HG02678 (cell line): ENCODE measurements at regions not wholly inside any gene's neighbourhood (a gene's known extent, or its start where the extent isn't known, plus 50 kb on each side); places are given as distances from the start of the nearest gene placed in this dataset.

Experiments used
- ATAC-seq: cut with Tn5 transposase; IDR thresholded peaks from one replicate; pipeline ENCODE4 v1.9.1; 2021; ENCODE audit warnings: mild to moderate bottlenecking, moderate library complexity; ENCODE audit not compliant: unreplicated experiment

DNA sequence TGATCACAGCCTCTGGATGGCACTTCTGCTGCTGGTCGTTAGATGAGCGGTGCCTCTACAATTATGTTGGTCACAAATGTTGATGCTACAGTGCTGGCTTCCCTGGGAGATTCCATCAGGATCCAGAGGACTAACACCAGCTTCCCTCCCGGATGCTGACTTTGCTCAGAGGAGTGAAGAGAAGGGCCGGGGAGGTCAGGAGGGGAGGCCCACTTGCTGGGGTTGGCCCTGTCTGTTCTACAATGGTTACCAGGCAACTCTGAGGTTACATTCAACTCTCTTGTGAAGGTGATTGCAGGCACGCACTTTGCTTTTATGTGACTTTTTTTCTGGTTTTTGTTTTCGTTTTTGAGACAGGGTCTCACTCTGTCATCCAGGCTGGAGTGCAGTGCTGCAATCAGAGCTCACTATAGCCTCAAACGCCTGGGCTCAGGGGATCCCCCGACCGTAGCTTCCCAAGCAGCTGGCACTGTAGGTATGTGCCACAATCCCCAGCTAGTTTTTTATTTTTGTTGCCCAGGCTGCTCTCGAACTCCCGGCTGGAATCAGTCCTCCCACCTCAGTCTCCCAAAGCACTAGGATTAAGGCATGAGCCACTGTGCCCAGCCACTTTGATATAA lies 112.5 kb downstream of the ADSS2 start:
- no peak for ATAC-seq

DNA sequence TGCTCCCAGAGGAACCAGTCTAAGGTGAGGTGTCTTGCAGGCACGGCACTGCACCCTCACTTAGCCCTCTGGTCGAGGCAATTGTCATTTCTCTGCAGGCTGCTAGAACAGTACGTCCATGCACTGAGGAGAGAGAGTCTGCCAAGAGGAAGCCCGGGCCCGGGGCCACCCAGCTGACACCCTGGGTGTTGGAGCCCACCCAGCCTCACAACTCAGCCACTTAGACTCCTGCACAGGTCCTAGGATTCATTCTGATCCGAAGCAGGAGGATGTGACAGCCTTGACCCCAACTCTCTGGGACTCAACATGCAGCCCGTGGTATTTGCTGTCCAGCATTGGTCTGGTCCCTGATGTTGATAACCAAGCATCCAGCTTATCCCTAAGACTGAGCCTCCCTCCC lies 111.9 kb downstream of the ADSS2 start:
- no peak for ATAC-seq

DNA sequence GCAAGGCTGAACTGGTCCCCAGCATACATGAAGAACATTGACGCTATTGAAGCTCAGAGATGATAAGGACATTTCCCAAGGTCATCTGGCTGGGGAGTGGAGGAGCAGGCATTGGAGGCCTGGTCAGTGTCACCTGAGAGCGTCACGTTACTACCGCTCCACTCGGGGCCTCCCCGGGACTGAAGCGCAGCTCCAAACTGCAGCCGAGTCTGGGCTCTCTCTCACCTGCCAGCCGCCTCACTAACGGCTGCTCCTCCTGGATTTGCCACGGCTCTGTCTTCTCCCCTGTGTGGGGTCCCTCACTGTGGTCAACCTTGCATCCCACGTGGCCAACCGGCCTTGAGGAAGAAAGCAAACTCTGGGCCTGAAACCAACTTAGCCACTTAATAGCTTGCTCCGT lies 111.3 kb downstream of the ADSS2 start:
- ATAC-seq: no peak

DNA sequence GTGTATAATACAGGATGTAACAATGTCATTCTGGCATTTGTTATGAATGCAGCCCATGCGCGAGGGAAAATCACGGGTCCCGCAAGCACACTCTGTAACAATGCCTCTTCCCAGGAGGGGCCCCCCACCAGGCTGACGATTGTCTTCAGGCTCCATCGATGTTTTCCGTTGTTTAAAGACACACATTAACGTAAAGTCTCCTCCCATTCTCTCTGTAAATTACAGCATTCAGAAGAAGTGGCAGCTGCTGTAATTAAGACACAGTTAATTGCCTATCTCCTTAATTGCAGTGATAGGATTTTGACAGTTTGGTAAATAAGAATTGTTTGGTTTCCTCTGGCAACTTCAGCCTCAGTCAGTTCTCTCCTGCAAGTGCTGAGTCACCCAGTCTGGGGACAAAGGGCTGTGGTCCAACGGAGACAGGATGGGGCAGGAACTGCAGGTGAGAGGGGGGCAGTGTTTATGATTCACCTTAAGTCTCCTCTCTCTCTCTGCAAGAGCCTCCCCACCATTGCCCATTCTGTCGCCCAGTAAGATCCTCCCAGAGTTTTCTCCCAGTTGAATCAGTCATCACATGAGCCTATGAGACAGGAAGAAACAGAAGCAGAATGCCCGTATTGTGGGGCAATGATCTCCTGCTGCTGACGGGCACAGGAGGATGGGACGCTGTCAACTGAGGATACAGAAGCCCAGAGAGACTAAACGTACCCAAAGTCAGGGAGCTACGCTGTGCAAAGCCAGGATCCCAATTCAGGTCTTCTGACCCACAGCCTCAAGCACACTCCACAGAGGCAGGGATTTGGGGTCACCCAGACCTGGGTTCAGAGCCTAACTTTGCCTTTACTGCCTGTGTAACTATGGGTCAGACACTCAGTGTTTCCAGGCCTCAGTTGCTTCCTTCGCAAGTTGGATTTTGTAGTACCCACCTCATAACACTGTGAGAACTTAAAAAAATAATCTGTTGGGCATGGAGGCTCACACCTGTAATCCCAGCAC lies 110.0 kb downstream of the ADSS2 start:
- peak; percentile 54 for ATAC-seq

DNA sequence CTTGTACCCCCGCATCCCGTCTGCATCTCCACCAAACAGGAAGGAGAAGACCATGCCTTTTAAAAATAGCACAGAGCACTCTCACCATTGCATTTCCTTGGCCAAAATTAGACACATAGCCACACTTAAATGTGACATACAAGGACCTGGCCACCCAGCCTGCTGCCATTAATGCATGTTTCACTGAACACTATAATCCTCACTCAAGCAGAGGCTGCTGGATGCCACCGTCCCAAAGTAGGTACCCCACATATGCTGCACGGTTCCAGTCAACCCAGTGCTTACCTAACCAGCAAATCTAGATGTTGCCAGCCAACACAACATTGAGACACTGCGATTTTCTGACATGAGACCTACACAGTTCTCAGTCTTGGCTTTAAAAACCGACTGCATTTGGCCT lies 107.7 kb downstream of the ADSS2 start:
- ATAC-seq: no peak

DNA sequence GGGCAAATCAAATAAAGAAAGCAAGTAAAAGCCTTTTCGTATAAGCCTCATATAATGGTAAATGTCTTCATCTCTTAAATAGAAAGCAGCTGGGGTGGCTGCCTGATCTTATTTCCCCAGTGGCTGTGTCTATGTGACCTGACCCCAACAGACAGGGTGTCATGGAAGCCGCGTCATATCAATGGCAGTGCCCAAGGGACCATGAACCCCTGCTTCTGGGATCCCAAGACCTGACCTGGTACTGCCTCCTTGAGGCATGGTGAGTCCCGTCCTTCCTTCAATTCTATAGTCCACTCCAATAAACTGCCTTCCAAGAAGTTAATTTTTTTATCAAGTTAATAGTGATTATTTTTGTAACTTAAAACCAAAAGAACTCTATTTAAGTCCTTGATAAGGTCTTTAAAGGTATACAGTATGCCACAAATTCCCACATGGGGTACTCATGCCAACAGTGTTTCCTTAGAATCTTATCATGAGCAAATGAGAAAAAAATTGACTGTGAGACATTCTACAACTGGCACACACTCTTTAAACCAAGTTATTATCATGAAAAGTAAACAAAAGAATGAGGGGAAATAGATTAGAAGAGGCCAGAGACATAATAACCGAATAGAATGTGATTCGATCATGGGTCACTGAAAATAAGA lies 104.6 kb downstream of the ADSS2 start:
- ATAC-seq: no peak

DNA sequence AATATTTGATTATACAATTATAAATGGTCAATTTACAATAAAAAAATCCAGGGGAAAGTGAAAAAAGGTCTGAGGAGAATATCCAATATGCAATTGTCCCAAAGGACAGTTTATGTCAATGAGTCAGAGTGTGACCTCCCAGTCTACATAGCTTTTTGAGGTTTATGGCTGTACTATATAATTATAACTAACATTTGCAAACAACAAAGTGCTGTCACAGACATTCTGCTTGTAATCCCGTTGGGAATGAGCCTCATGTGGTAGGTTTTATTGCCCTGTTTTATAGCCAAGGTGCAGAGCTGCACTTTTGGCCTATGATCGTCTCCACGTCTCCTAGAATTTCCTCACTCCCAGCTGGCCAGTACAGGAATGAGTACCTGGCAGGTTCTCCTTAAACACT lies 103.8 kb downstream of the ADSS2 start:
- ATAC-seq: no peak

DNA sequence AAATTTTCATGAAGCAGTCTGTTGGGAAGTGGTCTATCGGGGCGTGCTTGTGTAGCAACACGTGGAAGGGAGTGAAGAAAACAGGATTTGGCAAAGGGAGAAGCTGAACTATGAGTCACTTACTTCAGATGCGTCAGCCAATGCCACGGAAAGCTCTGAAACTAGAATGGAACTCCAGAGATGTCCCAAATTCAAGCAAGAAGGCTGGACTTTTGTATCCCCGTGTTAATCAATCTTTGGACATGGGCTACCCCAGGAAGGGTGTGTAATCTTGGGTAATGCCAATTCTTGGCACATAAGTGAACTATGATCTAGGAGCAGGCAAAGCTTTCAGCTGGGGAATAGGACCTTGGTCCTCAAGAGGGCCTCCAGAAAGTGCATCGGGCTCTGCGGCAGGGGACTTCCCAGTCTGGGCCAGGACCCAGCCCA lies 102.6 kb downstream of the ADSS2 start:
- ATAC-seq: no peak

DNA sequence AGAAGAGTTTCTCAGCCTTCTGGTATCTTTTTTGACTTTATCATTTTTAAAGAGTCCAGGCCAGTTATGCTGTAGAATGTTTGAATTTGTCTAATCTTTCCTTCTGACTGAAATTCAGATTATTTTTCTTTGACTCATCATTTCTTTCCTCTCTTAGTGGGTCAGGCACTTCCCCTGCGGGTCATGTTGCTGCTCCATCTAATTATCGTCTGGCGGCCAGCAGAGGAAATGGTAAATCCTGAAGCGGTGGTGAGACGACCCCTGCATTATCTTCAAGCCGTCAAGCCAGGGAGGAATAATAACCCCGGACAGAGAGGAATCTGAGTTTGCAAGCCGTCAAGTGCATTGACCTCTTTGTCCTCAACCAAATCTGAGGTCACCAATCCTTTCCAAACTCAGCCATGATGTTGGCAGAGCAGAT lies 102.1 kb downstream of the ADSS2 start:
- ATAC-seq: no peak

DNA sequence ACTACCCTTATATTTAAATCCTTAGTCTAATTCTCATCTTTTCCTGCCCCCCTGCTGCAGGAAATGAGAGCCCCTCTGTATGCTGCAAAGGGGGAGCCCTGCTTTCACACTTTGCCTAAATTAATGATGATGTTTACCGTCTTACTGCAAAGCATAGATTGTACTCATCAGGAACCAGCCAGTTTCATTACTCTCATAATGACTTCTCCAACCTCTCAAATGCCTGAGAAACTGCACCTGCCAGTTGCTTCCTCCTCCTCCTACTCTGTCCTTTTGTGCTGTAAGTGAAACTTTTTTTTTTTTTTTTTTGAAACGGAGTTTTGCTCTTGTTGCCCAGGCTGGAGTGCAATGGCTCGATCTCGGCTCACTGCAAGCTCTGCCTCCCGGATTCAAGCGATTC lies 101.7 kb downstream of the ADSS2 start:
- ATAC-seq: peak; percentile 78

DNA sequence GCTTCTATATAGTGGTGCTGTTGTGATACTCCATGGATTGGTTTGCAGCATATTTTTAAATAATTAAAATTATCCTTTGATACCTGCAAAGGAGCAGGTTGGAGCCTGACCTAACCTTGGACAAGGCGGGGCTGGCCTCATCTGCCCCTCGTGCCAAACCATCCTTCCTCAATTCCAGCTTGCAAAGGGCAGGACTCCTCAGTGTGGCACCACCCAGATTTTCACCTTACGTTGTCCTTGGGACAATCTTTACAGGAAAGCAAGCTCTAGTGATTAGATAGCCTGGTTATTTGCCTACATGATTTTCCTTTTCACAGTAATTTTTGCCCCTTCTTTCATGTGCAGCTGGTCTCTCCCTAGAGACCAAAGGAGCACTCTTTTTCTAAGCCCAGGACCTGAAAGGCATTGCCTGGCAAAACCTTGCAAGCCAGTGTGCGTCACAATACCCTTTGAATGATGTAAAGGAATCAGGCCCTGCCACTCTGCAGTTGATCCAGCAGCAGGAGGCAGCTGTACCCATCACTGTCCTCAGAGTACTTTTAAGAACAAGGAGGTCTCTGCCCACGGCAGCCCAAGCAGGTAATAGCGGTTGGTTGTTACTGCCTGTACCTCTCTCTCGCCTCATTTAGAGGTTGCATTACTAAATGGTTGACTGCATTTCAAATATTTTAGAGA lies 99.4 kb downstream of the ADSS2 start:
- ATAC-seq: no peak

DNA sequence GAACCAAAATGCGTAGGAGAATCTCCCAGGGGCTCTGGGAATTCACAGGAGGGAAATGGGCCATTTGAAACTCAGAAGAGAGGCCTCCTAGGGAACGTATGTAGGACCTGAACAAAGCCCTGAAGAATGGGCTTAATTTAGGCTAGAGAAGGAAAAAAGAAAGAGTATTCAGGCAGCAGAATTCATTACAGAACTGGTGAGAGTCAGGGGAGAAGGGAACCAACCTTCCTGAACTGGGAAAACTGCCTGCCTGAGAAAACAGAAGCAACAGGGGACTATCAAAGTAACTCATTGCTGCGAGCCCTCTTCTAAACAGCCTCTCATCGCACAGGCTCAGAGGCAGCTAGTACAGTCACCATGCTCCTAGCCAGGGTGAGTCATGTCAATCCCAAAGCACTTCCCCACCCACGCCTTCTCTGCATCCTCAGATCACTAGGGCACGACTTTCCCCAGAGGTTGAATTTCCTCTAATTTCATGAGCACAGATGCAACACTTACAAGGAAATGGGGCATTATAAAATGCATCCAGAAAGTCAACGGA lies 98.1 kb downstream of the ADSS2 start:
- ATAC-seq: peak; percentile 50

DNA sequence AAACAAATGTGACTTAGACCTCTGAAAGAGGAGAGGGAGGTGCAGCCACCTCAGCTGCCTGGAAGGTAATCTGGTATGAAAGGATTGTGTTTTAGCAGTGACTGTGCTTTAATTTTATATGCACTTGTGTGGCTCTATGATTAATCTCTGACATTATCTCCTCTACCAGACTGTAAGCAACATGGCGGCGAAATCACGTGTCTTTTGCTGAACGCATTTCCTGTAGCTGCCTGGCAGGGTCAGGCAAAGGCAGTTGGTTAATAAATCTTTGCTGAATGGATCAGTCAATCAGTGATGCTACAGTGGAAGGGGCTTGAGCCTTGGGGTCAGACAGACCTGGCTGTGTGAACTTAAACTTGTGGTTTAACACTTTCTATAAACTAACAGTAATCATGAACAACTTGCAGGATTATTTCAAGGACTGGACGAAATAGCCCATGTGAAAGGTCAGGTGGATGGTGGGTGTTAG lies 96.9 kb downstream of the ADSS2 start:
- ATAC-seq: no peak

DNA sequence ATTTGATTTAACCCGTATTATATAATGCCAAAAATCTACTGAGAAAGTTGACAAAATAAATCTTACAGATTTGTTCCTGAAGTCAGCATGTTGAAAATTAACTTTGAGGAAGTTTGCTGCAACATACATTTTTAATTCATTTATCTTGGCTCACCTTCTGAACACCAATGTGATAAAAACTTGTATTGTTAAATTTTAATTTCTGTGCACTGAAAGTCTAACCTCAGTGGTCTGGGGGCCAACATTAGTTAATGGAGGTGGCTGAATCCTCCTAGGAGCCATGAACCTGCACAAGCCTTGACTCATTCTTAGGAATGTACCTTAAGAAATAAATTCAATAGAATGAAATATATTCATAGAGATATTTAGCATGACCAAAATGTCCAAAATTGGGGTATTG lies 95.3 kb downstream of the ADSS2 start:
- ATAC-seq: no peak
